ENCODE measurements at regions not wholly inside any gene's neighbourhood (a gene's known extent, or its start where the extent isn't known, plus 50 kb on each side); places are given as distances from the start of the nearest gene placed in this dataset.

- Histone ChIP-seq H3K4me3 (replicated peaks; ENCODE audit: low read depth, low read length) (no peak overlapping the region), H3K36me3 (ENCODE audit: control insufficient read depth, insufficient read depth, low read length) (no peaks in the 10 kb centered on the region), H3K27me3 (replicated peaks; ENCODE audit: control insufficient read depth, insufficient read depth, low read length) (no peaks in the 10 kb centered on the region)
- TF ChIP-seq CTCF (IDR thresholded peaks at IDR 0.05; ENCODE audit: insufficient read depth, low read length, poor library complexity, severe bottlenecking), result no peak
- DNase-seq (ENCODE audit: extremely low read depth, insufficient read length), result no peak
Measured at GRCh38 chr12:87169010-87169409, 860.2 kb downstream of the C12orf50 start.

- no peak for DNase-seq (ENCODE audit: extremely low read depth, insufficient read length)
- TF ChIP-seq CTCF (IDR thresholded peaks at IDR 0.05; ENCODE audit: insufficient read depth, low read length, poor library complexity, severe bottlenecking), result no peak
- Histone ChIP-seq H3K27me3 (replicated peaks; ENCODE audit: control insufficient read depth, insufficient read depth, low read length) (no peaks in the 10 kb centered on the region), H3K36me3 (ENCODE audit: control insufficient read depth, insufficient read depth, low read length) (no peaks in the 10 kb centered on the region), H3K4me3 (replicated peaks; ENCODE audit: low read depth, low read length) (no peak overlapping the region)
Measured at GRCh38 chr12:87165733-87166375, 863.3 kb downstream of the C12orf50 start.

GRCh38 chr12:87163122-87163521 lies 866.1 kb downstream of the C12orf50 start:
- TF ChIP-seq CTCF (IDR thresholded peaks at IDR 0.05; ENCODE audit: insufficient read depth, low read length, poor library complexity, severe bottlenecking), result no peak
- Histone ChIP-seq H3K27me3 (replicated peaks; ENCODE audit: control insufficient read depth, insufficient read depth, low read length) (no peaks in the 10 kb centered on the region), H3K36me3 (ENCODE audit: control insufficient read depth, insufficient read depth, low read length) (no peaks in the 10 kb centered on the region), H3K4me3 (replicated peaks; ENCODE audit: low read depth, low read length) (no peak overlapping the region)
- no peak for DNase-seq (ENCODE audit: extremely low read depth, insufficient read length)

- no peak for DNase-seq (ENCODE audit: extremely low read depth, insufficient read length)
- no peaks in the 10 kb centered on the region for H3K27me3 ChIP-seq (replicated peaks; ENCODE audit: control insufficient read depth, insufficient read depth, low read length)
Measured at GRCh38 chr12:87160848-87161601, 868.2 kb downstream of the C12orf50 start.

GRCh38 chr12:87157791-87158190 lies 871.4 kb downstream of the C12orf50 start:
- no peak for TF ChIP-seq CTCF (IDR thresholded peaks at IDR 0.05; ENCODE audit: insufficient read depth, low read length, poor library complexity, severe bottlenecking)
- no peaks in the 10 kb centered on the region for H3K36me3 ChIP-seq (ENCODE audit: control insufficient read depth, insufficient read depth, low read length)
- DNase-seq (ENCODE audit: extremely low read depth, insufficient read length), result no peak

More at GRCh38 chr12:87160848-87161601, 868.2 kb downstream of the C12orf50 start:
- Histone ChIP-seq H3K4me3 (replicated peaks; ENCODE audit: low read depth, low read length) (no peak overlapping the region), H3K36me3 (ENCODE audit: control insufficient read depth, insufficient read depth, low read length) (no peaks in the 10 kb centered on the region)
- TF ChIP-seq CTCF (IDR thresholded peaks at IDR 0.05; ENCODE audit: insufficient read depth, low read length, poor library complexity, severe bottlenecking), result no peak

More at GRCh38 chr12:87157791-87158190, 871.4 kb downstream of the C12orf50 start:
- no peaks in the 10 kb centered on the region for H3K27me3 ChIP-seq (replicated peaks; ENCODE audit: control insufficient read depth, insufficient read depth, low read length)
- H3K4me3 ChIP-seq (replicated peaks; ENCODE audit: low read depth, low read length), result no peak overlapping the region
